ENCODE measurements at regions not wholly inside any gene's neighbourhood (a gene's known extent, or its start where the extent isn't known, plus 50 kb on each side); places are given as distances from the start of the nearest gene placed in this dataset.

DNA sequence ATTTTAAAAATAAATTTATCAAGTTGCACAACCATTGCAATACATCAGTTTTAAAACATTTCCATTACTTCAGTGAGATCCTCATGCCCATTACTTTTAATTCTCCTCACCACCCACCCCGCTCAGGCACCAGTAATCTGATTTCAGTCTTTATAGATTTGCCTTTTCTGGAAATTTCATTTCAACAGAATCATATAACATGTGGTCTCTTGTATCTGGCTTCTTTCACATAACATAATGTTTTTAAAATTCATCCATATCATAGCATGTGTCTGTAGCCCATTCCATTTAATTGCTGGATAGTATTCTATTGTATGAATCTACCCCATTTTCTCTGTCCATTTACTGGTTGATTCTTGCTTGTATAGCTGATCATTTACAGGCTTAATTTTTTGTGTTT is 110.3 kb upstream of the TMEM108 start:
- Histone ChIP-seq H3K9me3 (no peaks in the 10 kb centered on the region), H3K4me1 (no peaks in the 10 kb centered on the region), H3K27me3 (no peaks in the 10 kb centered on the region), H3K27ac (no peak overlapping the region), H3K36me3 (no peaks in the 10 kb centered on the region), H3K4me3 (no peak overlapping the region)
- no peak for ATAC-seq
- no peak for TF ChIP-seq EP300 (IDR thresholded peaks at IDR 0.05)
- TF ChIP-seq, protein P1, sequence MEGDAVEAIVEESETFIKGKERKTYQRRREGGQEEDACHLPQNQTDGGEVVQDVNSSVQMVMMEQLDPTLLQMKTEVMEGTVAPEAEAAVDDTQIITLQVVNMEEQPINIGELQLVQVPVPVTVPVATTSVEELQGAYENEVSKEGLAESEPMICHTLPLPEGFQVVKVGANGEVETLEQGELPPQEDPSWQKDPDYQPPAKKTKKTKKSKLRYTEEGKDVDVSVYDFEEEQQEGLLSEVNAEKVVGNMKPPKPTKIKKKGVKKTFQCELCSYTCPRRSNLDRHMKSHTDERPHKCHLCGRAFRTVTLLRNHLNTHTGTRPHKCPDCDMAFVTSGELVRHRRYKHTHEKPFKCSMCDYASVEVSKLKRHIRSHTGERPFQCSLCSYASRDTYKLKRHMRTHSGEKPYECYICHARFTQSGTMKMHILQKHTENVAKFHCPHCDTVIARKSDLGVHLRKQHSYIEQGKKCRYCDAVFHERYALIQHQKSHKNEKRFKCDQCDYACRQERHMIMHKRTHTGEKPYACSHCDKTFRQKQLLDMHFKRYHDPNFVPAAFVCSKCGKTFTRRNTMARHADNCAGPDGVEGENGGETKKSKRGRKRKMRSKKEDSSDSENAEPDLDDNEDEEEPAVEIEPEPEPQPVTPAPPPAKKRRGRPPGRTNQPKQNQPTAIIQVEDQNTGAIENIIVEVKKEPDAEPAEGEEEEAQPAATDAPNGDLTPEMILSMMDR (IDR thresholded peaks at IDR 0.05): no peak
- WGBS, 2 donors (ENCODE audit: low coverage in 1 of 2): 68 to 86% methylated on average over 1 of the region's 1 CpG

- no peak overlapping the region for H3K27ac ChIP-seq
- H3K27me3 ChIP-seq: no peaks in the 10 kb centered on the region
- H3K4me3 ChIP-seq: no peak overlapping the region
- TF ChIP-seq EP300 (IDR thresholded peaks at IDR 0.05) (no peak), POLR2AphosphoS5 (IDR thresholded peaks at IDR 0.05) (no peak), POLR2A (IDR thresholded peaks at IDR 0.05) (no peak)
- TF ChIP-seq, protein P1 (IDR thresholded peaks at IDR 0.05): no peak
- H3K36me3 ChIP-seq: no peaks in the 10 kb centered on the region
- 65 to 67% methylated on average over 2 of the region's 2 CpGs for WGBS, 2 donors (ENCODE audit: low coverage in 1 of 2)
- no peaks in the 10 kb centered on the region for H3K9me3 ChIP-seq
- no peaks in the 10 kb centered on the region for H3K4me1 ChIP-seq
- ATAC-seq: no peak
Observed at GRCh38 chr3:132926098-132926497, 112.1 kb upstream of the TMEM108 start.

GRCh38 chr3:132925256-132925930 is 112.8 kb upstream of the TMEM108 start:
- no peaks in the 10 kb centered on the region for H3K27me3 ChIP-seq
- TF ChIP-seq POLR2A (IDR thresholded peaks at IDR 0.05): no peak
- TF ChIP-seq, protein P1 (IDR thresholded peaks at IDR 0.05): no peak
- TF ChIP-seq POLR2AphosphoS5 (IDR thresholded peaks at IDR 0.05): no peak
- TF ChIP-seq EP300 (IDR thresholded peaks at IDR 0.05): no peak
- H3K36me3 ChIP-seq: no peaks in the 10 kb centered on the region
- H3K9me3 ChIP-seq: no peaks in the 10 kb centered on the region
- H3K4me3 ChIP-seq: no peak overlapping the region
- 88 to 93% methylated on average over 4 of the region's 4 CpGs for WGBS, 2 donors (ENCODE audit: low coverage in 1 of 2)
- H3K4me1 ChIP-seq: no peaks in the 10 kb centered on the region
- ATAC-seq: no peak
- no peak overlapping the region for H3K27ac ChIP-seq

DNA sequence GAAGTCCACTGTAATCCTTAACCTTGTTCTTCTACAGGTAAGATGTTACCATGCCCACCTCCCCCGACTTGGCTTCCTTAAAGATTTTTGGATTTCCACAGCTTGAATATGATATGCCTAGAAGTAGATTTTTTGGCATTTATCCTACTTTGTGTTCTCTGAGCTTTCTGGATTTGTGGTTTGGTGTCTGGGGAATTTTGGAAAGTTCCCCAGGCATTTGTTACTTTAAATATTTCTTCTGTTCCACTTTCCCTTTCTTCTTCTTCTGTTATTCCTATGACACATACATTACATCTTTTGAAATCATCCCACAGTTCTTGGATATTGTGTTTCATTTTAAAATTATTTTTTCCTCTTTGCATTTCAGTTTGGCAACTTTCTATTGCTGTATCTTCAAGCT is 122.1 kb upstream of the TMEM108 start:
- H3K4me3 ChIP-seq: no peak overlapping the region
- whole genome bisulfite sequencing, 2 donors (ENCODE audit: low coverage in 1 of 2): 93% methylated on average over 1 of the region's 1 CpG; no CpG with 5 or more reads in 1 of the 2 donors
- no peak overlapping the region for H3K27ac ChIP-seq
- no peaks in the 10 kb centered on the region for H3K36me3 ChIP-seq
- H3K4me1 ChIP-seq: no peaks in the 10 kb centered on the region
- ATAC-seq: no peak
- no peaks in the 10 kb centered on the region for H3K9me3 ChIP-seq
- H3K27me3 ChIP-seq: no peaks in the 10 kb centered on the region
- TF ChIP-seq POLR2A (IDR thresholded peaks at IDR 0.05) (no peak), POLR2AphosphoS5 (IDR thresholded peaks at IDR 0.05) (no peak), EP300 (IDR thresholded peaks at IDR 0.05) (no peak)
- TF ChIP-seq, protein P1 (IDR thresholded peaks at IDR 0.05): no peak

DNA sequence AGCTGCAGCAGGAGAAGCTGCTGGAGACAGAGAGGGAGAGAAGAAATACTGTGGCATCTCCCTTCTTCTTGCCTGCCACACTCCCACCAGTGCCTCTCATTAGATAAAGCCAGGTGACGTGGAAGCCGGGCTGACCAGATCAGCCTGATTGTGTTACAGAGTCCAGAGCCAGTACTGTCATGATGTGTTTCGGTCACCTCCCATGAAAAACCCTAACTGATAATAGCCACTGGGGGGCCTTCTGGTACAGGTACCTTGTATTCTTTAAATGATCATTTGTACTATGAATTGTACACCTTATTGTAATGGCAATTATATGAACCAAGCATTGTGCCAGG is 125.8 kb upstream of the TMEM108 start:
- Histone ChIP-seq H3K9me3 (no peaks in the 10 kb centered on the region), H3K4me3 (no peak overlapping the region), H3K27ac (no peak overlapping the region), H3K4me1 (no peaks in the 10 kb centered on the region), H3K36me3 (no peaks in the 10 kb centered on the region), H3K27me3 (no peaks in the 10 kb centered on the region)
- TF ChIP-seq POLR2AphosphoS5 (IDR thresholded peaks at IDR 0.05): no peak
- TF ChIP-seq EP300 (IDR thresholded peaks at IDR 0.05): no peak
- TF ChIP-seq, protein P1 (IDR thresholded peaks at IDR 0.05): no peak
- TF ChIP-seq POLR2A (IDR thresholded peaks at IDR 0.05): no peak
- no peak for ATAC-seq
- 72 to 86% methylated on average over 3 of the region's 3 CpGs for WGBS, 2 donors (ENCODE audit: low coverage in 1 of 2)
